ENCODE measurements at regions not wholly inside any gene's neighbourhood (a gene's known extent, or its start where the extent isn't known, plus 50 kb on each side); places are given as distances from the start of the nearest gene placed in this dataset.

GRCh38 chr5:155834271-155834975 is 492.5 kb upstream of the SGCD start:
- TF ChIP-seq POLR2A (IDR thresholded peaks at IDR 0.05; ENCODE audit: low read depth, low read length) (no peak), POLR2AphosphoS5 (IDR thresholded peaks at IDR 0.05; ENCODE audit: low read depth, low read length) (no peak)

Data from GM12892 (cell line).